Neuronal stem cell (in vitro differentiated cells): ENCODE measurements at regions not wholly inside any gene's neighbourhood (a gene's known extent, or its start where the extent isn't known, plus 50 kb on each side); places are given as distances from the start of the nearest gene placed in this dataset.

Experiments
- DNase-seq: peaks from one replicate; pipeline ENCODE4 v3.0.0-alpha.2; 2013; ENCODE audit warnings: low spot score
- H2AFZ ChIP-seq: one replicate; pipeline ENCODE4 v1.6.1; 2013; ENCODE audit warnings: mild to moderate bottlenecking, low read length, inconsistent platforms
- H2AK5ac ChIP-seq: 2 replicates; pipeline ENCODE4 v1.6.1; 2013; ENCODE audit warnings: low read depth, mild to moderate bottlenecking, inconsistent platforms, low read length, moderate library complexity, mixed read lengths
- H2BK120ac ChIP-seq: 2 replicates; pipeline ENCODE4 v1.6.1; 2013; ENCODE audit warnings: low read depth, mild to moderate bottlenecking, inconsistent platforms, low read length, moderate library complexity, mixed read lengths
- H2BK12ac ChIP-seq: one replicate; pipeline ENCODE4 v1.6.1; 2013; ENCODE audit warnings: low read length, inconsistent platforms
- H2BK15ac ChIP-seq: 2 replicates; pipeline ENCODE4 v1.6.1; 2013; ENCODE audit warnings: mild to moderate bottlenecking, low read length, inconsistent platforms, mixed read lengths
- H2BK5ac ChIP-seq: one replicate; pipeline ENCODE4 v1.6.1; 2013; ENCODE audit warnings: inconsistent platforms, mild to moderate bottlenecking, low read length, moderate library complexity
- H3K14ac ChIP-seq: one replicate; pipeline ENCODE4 v1.6.1; 2013; ENCODE audit warnings: low read length, inconsistent platforms
- H3K18ac ChIP-seq: 2 replicates; pipeline ENCODE4 v1.6.1; 2013; ENCODE audit warnings: low read length, inconsistent platforms
- H3K23ac ChIP-seq: 2 replicates; pipeline ENCODE4 v1.6.1; 2013; ENCODE audit warnings: low read depth, mild to moderate bottlenecking, mixed read lengths, low read length, inconsistent platforms; ENCODE audit not compliant: poor library complexity
- H3K27ac ChIP-seq: replicated peaks from 3 replicates; pipeline ENCODE4 v1.5.1; 2013; ENCODE audit warnings: low read length, inconsistent platforms
- H3K27me3 ChIP-seq, 3 experiments: 2 replicates each; pipeline ENCODE4 v1.6.1; 2013; ENCODE audit warnings: low read length in 3 of 3, mild to moderate bottlenecking in 2 of 3, inconsistent platforms in 1 of 3, low read depth in 1 of 3, mixed read lengths in 1 of 3, moderate library complexity in 1 of 3; ENCODE audit not compliant: control insufficient read depth in 3 of 3, insufficient read depth in 3 of 3
- H3K36me3 ChIP-seq, 2 donors: replicated peaks in 1 of 2; 2 replicates each; pipeline ENCODE4 v1.6.1; 2013; ENCODE audit warnings: low read length in 2 of 2; ENCODE audit not compliant: control insufficient read depth in 2 of 2, insufficient read depth in 2 of 2
- H3K4ac ChIP-seq: 2 replicates; pipeline ENCODE4 v1.6.1; 2013; ENCODE audit warnings: inconsistent platforms, mild to moderate bottlenecking, low read length, moderate library complexity
- H3K4me1 ChIP-seq, 2 donors: 1 replicate in 1 of 2; 2 replicates in 1 of 2; pipeline ENCODE4 v1.6.1; 2013; ENCODE audit warnings: low read length in 2 of 2, low read depth in 1 of 2; ENCODE audit not compliant: control insufficient read depth in 2 of 2, insufficient read depth in 1 of 2
- H3K4me2 ChIP-seq: one replicate; pipeline ENCODE4 v1.6.1; 2013; ENCODE audit warnings: mild to moderate bottlenecking, low read length, inconsistent platforms; ENCODE audit not compliant: insufficient read depth, poor library complexity, severe bottlenecking
- H3K4me3 ChIP-seq, 2 donors: 2 replicates each; pipeline ENCODE4 v1.5.1; 2013; ENCODE audit warnings: low read length in 2 of 2, mild to moderate bottlenecking in 2 of 2, inconsistent platforms in 1 of 2, moderate library complexity in 1 of 2
- H3K79me1 ChIP-seq: one replicate; pipeline ENCODE4 v1.6.1; 2013; ENCODE audit warnings: low read depth, mild to moderate bottlenecking, inconsistent platforms, low read length, moderate library complexity
- H3K9ac ChIP-seq: one replicate; pipeline ENCODE4 v1.6.1; 2013; ENCODE audit warnings: mild to moderate bottlenecking, low read depth, low read length, inconsistent platforms; ENCODE audit not compliant: poor library complexity
- H3K9me3 ChIP-seq, 2 donors: replicated peaks in 1 of 2; 2 replicates each; pipeline versions ENCODE3 to v1.6.1; 2013; ENCODE audit warnings: low read length in 2 of 2, mild to moderate bottlenecking in 2 of 2, inconsistent platforms in 1 of 2, low read depth in 1 of 2, mixed read lengths in 1 of 2, moderate library complexity in 1 of 2; ENCODE audit not compliant: control insufficient read depth in 2 of 2, insufficient read depth in 1 of 2
- H4K8ac ChIP-seq: one replicate; pipeline ENCODE4 v1.6.1; 2013; ENCODE audit warnings: low read depth, mild to moderate bottlenecking, inconsistent platforms, low read length, moderate library complexity
- H4K91ac ChIP-seq: one replicate; pipeline ENCODE4 v1.6.1; 2013; ENCODE audit warnings: low read length, low read depth, mild to moderate bottlenecking, inconsistent platforms; ENCODE audit not compliant: poor library complexity
- WGBS, 2 donors: extraction: QIAGEN DNeasy Blood & Tissue Kit; methylation state at CpG; one replicate each; pipeline ENCODE4 v1.1.7; 2013; ENCODE audit warnings: missing lambda C conversion rate in 2 of 2, mixed read lengths in 1 of 2; ENCODE audit not compliant: insufficient read length in 2 of 2, insufficient replicate concordance in 1 of 2; ENCODE audit errors: extremely low coverage in 2 of 2; 5-methylcytosine and 5-hydroxymethylcytosine counted together

DNA sequence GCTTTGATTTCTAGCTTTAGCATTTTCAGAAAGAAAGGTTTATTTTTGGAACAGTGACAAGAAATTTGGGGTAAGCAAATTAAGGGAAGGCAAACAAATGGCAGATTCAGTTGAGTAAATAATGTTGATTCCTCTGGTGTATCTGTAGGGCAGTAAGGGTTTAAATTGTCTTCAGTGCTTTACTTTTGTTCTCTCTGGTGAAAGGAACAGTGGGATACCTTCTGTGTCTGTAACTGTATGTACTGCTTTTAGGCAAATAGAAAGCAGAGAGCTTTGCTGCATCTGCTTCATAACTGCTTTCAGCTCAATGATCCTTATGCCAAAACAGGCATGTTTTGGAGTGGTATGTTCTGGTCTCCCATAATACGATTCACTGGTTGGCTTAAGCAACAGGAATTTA is 932.1 kb upstream of the SLIT2 start:
- Histone ChIP-seq H3K18ac (no peak overlapping the region), H3K9me3 (no peaks in the 10 kb centered on the region), H3K23ac (no peak overlapping the region), H2BK15ac (no peak overlapping the region), H2BK120ac (no peak overlapping the region), H3K4me2 (no peak overlapping the region), H2AFZ (peak overlapping the region; percentile 36), H2AK5ac (no peak overlapping the region), H3K9ac (no peak overlapping the region), H2BK5ac (no peak overlapping the region), H3K36me3 (no peaks in the 10 kb centered on the region), H3K4me1 (peaks cover 0 to 3% of the 10 kb centered on the region in 2 donors), H3K79me1 (no peaks in the 10 kb centered on the region), H3K4ac (no peak overlapping the region), H3K4me3 (no peak overlapping the region), H3K27ac (no peak overlapping the region), H4K91ac (no peak overlapping the region), H4K8ac (no peak overlapping the region), H3K14ac (no peak overlapping the region), H2BK12ac (no peak overlapping the region), H3K27me3 (no peaks in the 10 kb centered on the region)
- no peak for DNase-seq
- no CpG with 5 or more reads among the region's 1 CpG for WGBS, 2 donors

DNA sequence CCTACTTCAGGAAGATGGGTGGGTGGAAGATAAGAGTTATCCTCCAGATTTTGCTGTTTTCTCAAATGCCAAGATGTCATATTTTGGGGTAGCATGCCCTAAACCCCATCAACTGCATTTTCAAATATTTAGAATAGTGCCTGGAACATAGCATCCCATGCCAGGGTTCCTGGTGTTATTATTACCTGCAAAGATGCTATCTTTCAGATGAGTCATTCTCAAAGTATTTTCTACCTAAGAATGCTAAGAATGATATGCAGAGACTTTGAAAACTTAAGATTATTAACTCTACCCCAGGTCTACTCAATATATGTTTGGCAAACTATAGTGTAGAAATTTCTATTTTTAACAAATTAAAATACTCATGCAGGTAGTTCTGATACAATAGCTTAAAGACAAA is 934.3 kb upstream of the SLIT2 start:
- Histone ChIP-seq H3K27me3 (no peaks in the 10 kb centered on the region), H3K18ac (no peak overlapping the region), H2BK15ac (no peak overlapping the region), H3K4me2 (no peak overlapping the region), H4K8ac (no peak overlapping the region), H2BK5ac (no peak overlapping the region), H3K4me1 (peaks cover 0 to 3% of the 10 kb centered on the region in 2 donors), H3K9ac (no peak overlapping the region), H3K9me3 (no peaks in the 10 kb centered on the region), H4K91ac (no peak overlapping the region), H3K36me3 (no peaks in the 10 kb centered on the region), H2AK5ac (no peak overlapping the region), H3K27ac (no peak overlapping the region), H3K4ac (no peak overlapping the region), H2AFZ (no peak overlapping the region), H3K14ac (no peak overlapping the region), H2BK120ac (no peak overlapping the region), H3K79me1 (no peaks in the 10 kb centered on the region), H3K23ac (no peak overlapping the region), H3K4me3 (no peak overlapping the region), H2BK12ac (no peak overlapping the region)
- DNase-seq = no peak

DNA sequence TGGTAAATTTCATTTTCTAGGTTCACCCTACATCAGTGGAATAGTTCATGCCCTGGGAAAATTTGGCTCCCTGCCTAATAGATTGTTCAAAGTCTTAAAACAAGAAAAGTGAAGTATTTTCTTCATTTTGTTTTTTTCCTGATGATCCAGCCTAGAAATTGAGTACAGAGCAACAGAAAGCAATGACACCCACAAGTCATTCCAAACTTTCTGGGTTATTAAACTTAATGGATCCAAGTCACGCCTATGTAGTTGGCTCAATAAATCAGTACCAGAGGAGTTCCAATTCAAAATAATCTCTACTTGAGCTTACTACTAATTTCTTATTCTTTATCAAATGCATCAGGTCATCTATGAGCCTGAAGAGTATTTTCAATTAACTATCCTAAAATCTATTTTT is 937.6 kb upstream of the SLIT2 start:
- no peak overlapping the region for H3K18ac ChIP-seq
- WGBS, 2 donors = no CpG with 5 or more reads among the region's 1 CpG
- no peak overlapping the region for H3K4ac ChIP-seq
- no peak overlapping the region for H3K14ac ChIP-seq
- no peaks in the 10 kb centered on the region for H3K4me1 ChIP-seq
- no peak overlapping the region for H2AK5ac ChIP-seq
- H3K79me1 ChIP-seq = no peaks in the 10 kb centered on the region
- no peak for DNase-seq
- no peak overlapping the region for H3K23ac ChIP-seq
- H3K9me3 ChIP-seq = no peaks in the 10 kb centered on the region
- no peak overlapping the region for H4K91ac ChIP-seq
- no peak overlapping the region for H4K8ac ChIP-seq
- no peaks in the 10 kb centered on the region for H3K27me3 ChIP-seq
- H3K9ac ChIP-seq = no peak overlapping the region
- no peak overlapping the region for H3K27ac ChIP-seq
- H2BK15ac ChIP-seq = no peak overlapping the region
- H2BK12ac ChIP-seq = no peak overlapping the region
- no peak overlapping the region for H3K4me2 ChIP-seq
- H2BK5ac ChIP-seq = no peak overlapping the region
- H2BK120ac ChIP-seq = no peak overlapping the region
- H3K4me3 ChIP-seq = no peak overlapping the region
- no peak overlapping the region for H2AFZ ChIP-seq
- no peaks in the 10 kb centered on the region for H3K36me3 ChIP-seq

DNA sequence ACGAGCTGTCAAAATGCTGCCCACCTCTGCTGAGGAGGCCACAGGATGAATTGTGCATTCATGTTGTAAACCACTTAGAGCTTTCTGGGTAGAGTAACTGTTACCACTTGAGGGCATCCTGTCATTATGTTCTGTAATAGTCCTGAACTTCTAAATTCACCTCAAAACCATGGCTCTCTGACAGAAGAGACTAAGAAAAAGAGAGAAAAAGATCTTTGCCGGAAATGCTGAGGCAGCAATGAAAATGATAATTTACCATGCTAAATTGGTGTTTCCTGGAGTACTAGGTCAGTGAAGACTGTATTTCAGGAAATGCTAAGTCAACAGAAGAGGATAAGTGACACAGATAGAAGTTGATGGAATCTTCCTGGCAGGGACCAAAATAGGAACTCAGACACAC is 942.3 kb upstream of the SLIT2 start:
- H3K14ac ChIP-seq = no peak overlapping the region
- H2BK5ac ChIP-seq = no peak overlapping the region
- H2AK5ac ChIP-seq = no peak overlapping the region
- no peak overlapping the region for H2BK15ac ChIP-seq
- no peak overlapping the region for H2BK120ac ChIP-seq
- no peak overlapping the region for H3K23ac ChIP-seq
- H3K36me3 ChIP-seq = no peaks in the 10 kb centered on the region
- no peaks in the 10 kb centered on the region for H3K4me1 ChIP-seq
- no peak overlapping the region for H4K8ac ChIP-seq
- H3K9ac ChIP-seq = no peak overlapping the region
- H3K4ac ChIP-seq = no peak overlapping the region
- no peak for DNase-seq
- H3K27ac ChIP-seq = no peak overlapping the region
- no CpG with 5 or more reads among the region's 2 CpGs for WGBS, 2 donors
- H4K91ac ChIP-seq = no peak overlapping the region
- H3K4me2 ChIP-seq = no peak overlapping the region
- H3K4me3 ChIP-seq = no peak overlapping the region
- no peak overlapping the region for H2BK12ac ChIP-seq
- peaks cover 0 to 5% of the 10 kb centered on the region in 2 donors for H3K9me3 ChIP-seq
- H2AFZ ChIP-seq = no peak overlapping the region
- H3K79me1 ChIP-seq = no peaks in the 10 kb centered on the region
- no peak overlapping the region for H3K18ac ChIP-seq
- H3K27me3 ChIP-seq = no peaks in the 10 kb centered on the region
